ENCODE measurements at regions not wholly inside any gene's neighbourhood (a gene's known extent, or its start where the extent isn't known, plus 50 kb on each side); places are given as distances from the start of the nearest gene placed in this dataset.
"Not testable (repeated sequence)": the region's sequence is repeated elsewhere in the genome, so short reads cannot be mapped to it uniquely, and the experiment has no call there.

DNA sequence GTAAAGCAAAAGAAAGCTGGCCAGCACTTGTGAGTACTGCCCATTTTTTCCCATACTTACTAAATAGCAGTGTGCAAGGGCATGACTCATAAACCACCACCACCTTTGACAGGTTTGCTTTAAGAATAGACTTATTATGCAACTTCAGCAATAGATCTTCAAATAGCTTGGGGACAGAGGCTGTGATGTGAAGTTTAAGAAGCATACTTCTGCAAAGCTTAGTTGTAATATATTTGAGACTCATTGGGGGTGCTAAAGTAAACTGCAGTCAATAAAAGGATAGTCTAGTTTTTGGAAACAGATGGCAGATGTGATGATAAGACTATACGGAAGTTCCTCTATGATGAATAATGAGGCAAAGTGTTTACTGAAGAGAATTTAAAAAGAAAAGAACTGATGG, 210.0 kb downstream of the PLA2G4A start:
- no peak for DNase-seq (ENCODE audit: low read depth in 4 of 4, low spot score in 2 of 4)

GRCh38 chr1:187041104-187041503, 212.4 kb downstream of the PLA2G4A start:
- no peak for DNase-seq (ENCODE audit: low read depth in 4 of 4, low spot score in 2 of 4)

GRCh38 chr1:187042538-187042937, 213.8 kb downstream of the PLA2G4A start:
- no peak for DNase-seq (ENCODE audit: low read depth in 4 of 4, low spot score in 2 of 4)

GRCh38 chr1:187043433-187043832, 214.7 kb downstream of the PLA2G4A start:
- not testable (repeated sequence) for DNase-seq (ENCODE audit: low read depth in 4 of 4, low spot score in 2 of 4)

DNA sequence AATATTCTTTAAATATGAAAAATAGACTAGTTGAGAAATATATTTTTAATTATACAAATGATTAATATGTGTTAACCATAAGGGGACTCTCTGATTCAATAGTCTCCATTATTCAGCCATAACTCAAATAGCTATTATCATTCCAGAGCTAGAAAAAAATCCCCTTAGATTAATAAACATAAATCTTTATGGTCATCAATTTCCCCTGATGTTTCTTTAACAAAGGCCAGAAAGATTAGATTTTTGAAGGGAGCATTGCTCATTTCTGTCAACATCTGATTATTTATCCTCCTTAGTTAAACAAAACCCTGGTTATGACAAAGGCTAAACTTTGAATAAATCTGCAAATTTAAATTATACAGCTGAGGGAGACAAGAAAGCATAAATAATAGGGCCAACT, 215.7 kb downstream of the PLA2G4A start:
- DNase-seq (ENCODE audit: low read depth in 4 of 4, low spot score in 2 of 4) = no peak

DNA sequence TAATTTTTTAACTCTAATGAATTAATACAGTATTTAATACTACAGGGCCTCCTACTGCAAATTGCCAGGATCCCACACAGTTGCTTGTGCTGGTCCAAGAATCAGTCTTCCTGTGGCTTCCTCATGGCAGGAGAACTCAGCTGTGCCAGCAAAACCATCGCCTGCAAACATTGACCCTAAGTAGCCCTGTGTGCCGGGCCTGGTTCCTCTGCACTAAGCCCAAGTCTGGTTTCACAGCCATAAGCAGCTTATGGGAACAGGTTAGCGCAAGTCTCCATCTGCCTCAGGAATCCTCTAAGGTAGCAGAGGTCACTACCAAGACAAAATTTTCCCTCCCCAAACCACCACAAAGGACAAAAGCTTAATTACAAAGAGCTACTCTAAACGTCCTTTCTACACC, 216.6 kb downstream of the PLA2G4A start:
- DNase-seq (ENCODE audit: low read depth in 4 of 4, low spot score in 2 of 4) = no peak

GRCh38 chr1:187046293-187046692, 217.5 kb downstream of the PLA2G4A start:
- DNase-seq (ENCODE audit: low read depth in 4 of 4, low spot score in 2 of 4) = no peak

DNA sequence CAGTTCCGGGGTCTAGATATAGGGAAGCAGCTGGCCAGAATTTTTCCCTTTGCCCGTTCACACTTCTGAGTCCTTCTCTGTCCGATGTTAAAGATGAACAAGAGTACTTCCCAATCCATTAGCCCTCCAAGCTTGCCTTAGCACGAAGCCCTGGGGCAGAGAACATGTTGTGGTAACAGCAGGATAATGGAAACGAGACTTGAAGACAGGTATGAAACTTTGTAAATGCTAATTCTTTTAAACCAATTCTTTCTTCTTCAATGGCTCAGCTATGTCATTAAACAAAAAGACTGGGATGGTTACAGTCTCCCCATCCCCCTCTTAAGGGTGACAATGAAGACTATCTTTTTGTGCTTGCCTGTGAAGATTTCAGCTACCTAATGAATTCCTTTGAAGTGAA, 218.5 kb downstream of the PLA2G4A start:
- DNase-seq (ENCODE audit: low read depth in 4 of 4, low spot score in 2 of 4) = no peak

GRCh38 chr1:187051618-187052232, 223.0 kb downstream of the PLA2G4A start:
- peak in 2 of 4 donors; percentile 14 to 37 for DNase-seq (ENCODE audit: low read depth in 4 of 4, low spot score in 2 of 4)

DNA sequence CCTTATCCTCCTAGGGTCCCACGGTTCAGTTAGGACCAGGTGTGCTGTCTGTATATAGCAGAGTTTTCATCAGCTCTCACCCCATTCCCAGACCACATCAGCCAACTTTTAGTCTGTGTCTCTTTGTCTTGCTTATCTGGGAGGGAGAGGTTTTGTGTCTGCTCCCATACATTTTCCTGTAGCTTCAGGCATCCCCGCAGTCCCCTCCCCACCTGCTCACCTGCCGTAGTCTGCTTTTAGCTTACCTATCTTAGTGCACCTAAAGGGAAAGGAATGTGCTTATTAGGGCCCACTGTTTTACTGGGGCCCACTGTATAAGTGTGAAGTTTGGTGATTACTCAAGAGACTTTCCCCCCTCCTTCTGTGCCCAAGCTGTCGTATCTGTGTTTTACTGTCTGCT, 225.1 kb downstream of the PLA2G4A start:
- DNase-seq (ENCODE audit: low read depth in 4 of 4, low spot score in 2 of 4) = no peak

DNA sequence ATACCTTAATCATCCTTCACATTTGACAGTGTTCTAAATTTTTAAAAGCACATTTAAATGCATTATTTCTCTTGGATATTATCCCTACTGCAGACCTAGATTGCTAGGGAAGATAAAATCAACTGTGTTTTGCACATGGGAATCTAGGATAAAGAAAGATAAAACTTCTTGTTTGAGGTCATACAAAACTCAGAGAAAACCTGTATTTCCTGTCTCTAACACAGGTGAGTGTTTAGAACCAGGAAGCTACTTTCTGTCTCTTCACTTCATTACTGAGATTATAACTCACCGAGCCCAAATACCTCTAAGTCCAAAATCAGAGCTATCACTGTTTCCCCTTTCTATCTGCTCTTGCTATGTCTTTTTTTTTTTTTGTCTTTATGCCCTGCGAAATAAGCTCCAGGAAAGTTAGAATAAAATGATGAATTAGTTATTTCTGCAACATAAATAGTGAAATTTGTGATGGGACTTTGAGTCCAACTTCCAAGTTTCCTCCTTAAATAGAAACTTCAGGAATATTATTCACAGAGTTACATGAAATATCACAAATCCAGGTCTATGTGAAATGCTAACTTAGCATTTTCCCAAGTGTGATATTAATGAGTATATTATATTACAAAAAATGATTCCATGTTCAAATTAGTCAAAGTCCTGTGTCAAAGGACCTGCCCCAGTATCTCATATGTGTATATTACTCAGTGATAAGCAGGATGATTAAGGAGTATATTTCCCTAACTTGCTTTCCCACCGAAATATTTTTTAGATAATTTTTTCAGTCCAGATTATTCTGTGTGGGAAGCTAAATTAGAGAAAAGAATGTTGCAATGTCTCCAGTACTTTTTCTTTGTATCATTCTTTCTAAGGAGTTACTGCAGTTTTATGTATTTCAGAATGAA, 226.4 kb downstream of the PLA2G4A start:
- DNase-seq (ENCODE audit: low read depth in 4 of 4, low spot score in 2 of 4) = no peak

- DNase-seq (ENCODE audit: low read depth in 4 of 4, low spot score in 2 of 4) = no peak
Observed at GRCh38 chr1:187063271-187063670, 234.5 kb downstream of the PLA2G4A start.

DNA sequence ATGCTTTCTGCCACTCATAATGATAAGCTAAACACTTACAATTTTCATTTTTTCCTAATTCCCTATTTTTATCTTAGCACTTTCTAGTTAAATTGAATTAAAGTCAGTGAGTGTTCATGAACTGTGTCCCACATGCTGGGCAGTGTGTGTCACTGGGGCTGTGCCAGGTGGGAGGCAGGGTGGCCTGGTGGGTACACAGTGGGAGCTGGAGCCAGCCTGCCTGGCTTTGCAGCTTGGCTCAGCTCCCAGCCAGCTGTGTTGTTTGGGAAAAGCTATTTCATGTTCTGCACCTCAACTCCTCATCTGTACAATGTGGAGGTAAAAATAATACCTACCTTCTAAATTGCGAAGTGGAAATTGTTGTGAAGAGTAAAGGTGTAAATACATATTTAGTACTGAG, 238.4 kb downstream of the PLA2G4A start:
- no peak for DNase-seq (ENCODE audit: low read depth in 4 of 4, low spot score in 2 of 4)

- no peak for DNase-seq (ENCODE audit: low read depth in 4 of 4, low spot score in 2 of 4)
Observed at GRCh38 chr1:187070076-187070475, 241.3 kb downstream of the PLA2G4A start.

DNA sequence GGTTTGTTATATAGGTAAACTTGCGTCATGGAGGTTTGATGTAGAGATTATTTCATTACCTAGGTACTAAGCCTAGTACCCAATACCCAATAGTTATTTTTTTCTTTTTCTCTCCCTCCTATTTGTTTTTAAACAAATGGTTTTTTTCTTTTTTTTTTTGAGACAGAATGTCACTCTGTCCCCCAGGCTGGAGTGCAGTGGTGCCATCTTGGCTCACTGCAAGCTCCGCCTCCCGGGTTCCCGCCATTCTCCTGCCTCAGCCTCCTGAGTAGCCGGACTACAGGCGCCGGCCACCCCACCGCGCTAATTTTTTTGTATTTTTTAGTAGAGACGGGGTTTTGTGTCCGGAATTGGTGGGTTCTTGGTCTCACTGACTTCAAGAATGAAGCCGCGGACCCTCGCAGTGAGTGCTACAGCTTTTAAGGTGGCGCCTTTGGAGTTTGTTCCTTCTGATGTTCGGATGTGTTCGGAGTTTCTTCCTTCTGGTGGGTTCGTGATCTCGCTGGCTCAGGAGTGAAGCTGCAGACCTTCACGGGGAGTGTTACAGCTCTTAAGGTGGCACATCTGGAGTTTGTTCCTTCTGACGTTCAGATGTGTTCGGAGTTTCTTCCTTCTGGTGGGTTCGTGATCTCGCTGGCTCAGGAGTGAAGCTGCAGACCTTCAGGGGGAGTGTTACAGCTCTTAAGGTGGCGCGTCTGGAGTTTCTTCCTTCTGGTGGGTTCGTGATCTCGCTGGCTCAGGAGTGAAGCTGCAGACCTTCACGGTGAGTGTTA, 243.7 kb downstream of the PLA2G4A start:
- not testable (repeated sequence) for DNase-seq (ENCODE audit: low read depth in 4 of 4, low spot score in 2 of 4)

- not testable (repeated sequence) for DNase-seq (ENCODE audit: low read depth in 4 of 4, low spot score in 2 of 4)
Observed at GRCh38 chr1:187073035-187073560, 244.3 kb downstream of the PLA2G4A start.

DNA sequence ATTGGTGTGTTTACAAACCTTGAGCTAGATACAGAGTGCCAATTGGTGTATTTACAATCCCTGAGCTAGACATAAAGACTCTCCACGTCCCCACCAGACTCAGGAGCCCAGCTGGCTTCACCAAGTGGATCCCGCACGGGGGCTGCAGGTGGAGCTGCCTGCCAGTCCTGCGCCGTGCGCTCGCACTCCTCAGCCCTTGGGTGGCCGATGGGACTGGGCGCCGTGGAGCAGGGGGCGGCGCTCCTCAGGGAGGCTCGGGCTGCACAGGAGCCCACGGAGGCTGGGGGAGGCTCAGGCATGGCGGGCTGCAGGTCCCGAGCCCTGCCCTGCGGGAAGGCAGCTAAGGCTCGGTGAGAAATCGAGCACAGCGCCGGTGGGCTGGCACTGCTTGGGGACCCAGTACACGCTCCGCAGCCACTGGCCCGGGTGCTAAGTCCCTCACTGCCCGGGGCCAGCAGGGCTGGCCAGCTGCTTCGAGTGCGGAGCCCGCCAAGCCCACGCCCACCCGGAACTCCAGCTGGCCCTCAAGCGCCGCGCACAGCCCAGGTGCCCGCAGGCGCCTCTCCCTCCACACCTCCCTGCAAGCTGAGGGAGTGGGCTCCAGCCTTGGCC, 245.0 kb downstream of the PLA2G4A start:
- not testable (repeated sequence) for DNase-seq (ENCODE audit: low read depth in 4 of 4, low spot score in 2 of 4)

- DNase-seq (ENCODE audit: low read depth in 4 of 4, low spot score in 2 of 4) = no peak
Observed at GRCh38 chr1:187074445-187075048, 245.8 kb downstream of the PLA2G4A start.

GRCh38 chr1:187076922-187077321, 248.2 kb downstream of the PLA2G4A start:
- DNase-seq (ENCODE audit: low read depth in 4 of 4, low spot score in 2 of 4) = no peak

GRCh38 chr1:187078321-187078720, 249.6 kb downstream of the PLA2G4A start:
- no peak for DNase-seq (ENCODE audit: low read depth in 4 of 4, low spot score in 2 of 4)
